Left kidney (tissue), 1 donor: ENCODE measurements at regions not wholly inside any gene's neighbourhood (a gene's known extent, or its start where the extent isn't known, plus 50 kb on each side); places are given as distances from the start of the nearest gene placed in this dataset.
"Not testable (repeated sequence)": the region's sequence is repeated elsewhere in the genome, so short reads cannot be mapped to it uniquely, and the experiment has no call there.

ENCODE experiments used
- DNase-seq: peaks from one replicate; pipeline ENCODE4 v3.0.0-alpha.2; 2013

DNA sequence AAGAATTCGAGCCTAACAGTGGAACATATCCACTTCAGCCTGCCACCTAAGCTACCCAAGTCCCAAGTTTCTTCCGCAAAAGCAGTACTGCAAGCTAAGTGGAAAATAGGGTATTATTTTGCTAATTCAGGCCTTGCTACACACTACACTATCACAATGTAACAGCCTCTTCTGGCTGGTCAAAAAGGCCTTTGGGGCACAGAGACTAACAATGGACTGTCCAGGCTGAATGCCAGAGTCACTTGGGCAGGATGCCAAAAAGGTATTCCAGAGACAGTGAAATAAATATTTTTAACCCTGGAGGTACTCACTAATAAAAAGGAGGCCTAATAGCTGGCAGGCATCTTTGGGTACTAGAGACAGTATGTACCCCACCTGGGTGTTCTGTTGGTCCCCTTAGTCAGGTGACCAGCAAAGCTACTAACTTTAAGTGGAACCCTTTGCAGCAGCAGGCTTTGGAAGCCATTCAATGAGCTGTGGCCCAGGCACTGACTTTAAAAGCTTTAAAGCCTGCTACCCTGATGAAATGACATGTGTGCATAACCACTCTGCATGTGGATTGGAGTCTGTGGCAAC is 692.1 kb downstream of the HTR1B start:
- DNase-seq = no peak

DNA sequence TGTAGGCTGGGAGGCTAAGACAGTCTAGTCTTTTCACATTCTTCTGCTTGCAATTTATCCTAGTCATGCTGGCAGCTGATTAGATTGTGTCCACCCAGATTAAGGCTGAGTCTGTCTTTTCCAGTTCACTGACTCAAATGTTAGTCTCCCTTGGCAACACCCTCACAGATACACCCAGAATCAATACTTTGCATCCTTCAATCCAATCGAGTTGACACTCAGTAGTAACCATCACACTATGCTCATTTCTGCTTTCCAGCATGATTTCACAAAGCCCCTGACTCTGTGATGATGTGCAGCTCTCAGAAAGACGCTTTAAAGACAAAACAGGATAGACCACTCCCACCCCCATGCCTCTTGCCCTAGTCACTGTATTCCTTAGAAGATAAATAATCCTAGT is 693.0 kb downstream of the HTR1B start:
- no peak for DNase-seq

DNA sequence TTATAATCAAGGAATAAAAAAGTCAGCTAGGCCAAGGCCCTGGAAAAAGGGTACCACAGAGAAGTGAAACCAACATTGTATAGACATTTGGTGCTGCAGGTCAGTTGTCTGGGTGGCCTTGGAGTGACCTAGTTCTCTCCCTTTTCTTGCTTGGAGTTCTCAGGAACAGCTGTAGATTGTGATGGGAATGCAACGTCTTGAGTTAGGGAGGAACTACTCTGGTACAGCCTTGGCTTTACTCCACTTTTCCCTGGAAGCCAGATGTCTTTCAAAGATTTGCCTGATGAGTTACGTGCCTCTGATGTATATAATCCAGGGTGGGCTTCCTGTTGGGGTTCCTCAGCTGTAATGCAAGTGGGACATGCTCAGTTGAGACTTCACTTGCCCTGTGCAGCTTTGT is 694.7 kb downstream of the HTR1B start:
- DNase-seq = no peak

DNA sequence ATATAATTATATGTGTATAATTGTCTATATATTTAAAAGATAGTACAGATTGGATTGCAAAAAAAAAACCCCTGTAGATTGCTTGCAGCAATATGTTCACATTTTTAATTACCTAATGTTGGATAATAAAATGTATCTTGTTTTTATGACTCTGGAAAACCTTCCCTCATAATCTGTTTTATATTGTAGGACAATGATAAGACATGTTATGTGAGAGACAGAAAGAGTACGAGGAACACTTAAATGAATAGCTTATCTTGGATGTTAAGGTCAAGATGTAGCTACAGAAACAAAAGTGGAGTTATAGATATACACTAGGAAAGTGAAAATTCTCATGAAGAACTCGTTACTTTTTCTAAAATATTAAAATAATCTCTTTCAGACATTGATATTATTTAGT is 691.6 kb upstream of the IMPG1 start:
- DNase-seq = no peak

DNA sequence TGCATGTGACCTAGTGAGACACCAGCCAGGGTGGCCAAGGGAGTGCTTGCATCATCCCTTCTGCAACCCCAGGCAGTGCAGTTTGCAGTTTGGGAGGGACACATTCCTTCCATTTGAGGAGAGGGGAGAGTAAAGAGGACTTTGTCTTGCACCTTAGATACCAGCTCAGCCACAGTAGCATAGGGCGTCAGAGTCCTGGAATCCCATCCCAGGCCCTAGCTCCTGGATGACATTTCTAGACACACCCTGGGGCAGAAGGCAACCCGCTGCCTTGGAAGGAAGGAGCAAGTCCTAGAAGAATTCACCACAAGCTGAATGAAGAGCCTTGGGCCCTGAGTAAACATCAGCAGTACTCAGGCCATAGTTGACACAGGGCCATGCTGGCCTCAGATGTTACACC is 680.4 kb upstream of the IMPG1 start:
- DNase-seq = no peak

DNA sequence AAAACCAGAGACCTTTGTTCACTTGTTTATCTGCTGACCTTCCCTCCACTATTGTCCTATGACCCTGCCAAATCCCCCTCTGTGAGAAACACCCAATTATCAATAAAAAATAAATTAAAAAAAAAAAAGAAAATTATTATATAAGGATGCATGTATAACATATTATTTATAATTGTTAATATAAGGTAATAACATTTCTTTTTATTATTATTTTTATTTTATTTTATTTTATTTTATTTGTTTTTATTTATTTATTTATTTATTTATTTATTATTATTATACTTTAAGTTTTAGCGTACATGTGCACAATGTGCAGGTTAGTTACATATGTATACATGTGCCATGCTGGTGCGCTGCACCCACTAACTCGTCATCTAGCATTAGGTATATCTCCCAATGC is 672.9 kb upstream of the IMPG1 start:
- DNase-seq = not testable (repeated sequence)

DNA sequence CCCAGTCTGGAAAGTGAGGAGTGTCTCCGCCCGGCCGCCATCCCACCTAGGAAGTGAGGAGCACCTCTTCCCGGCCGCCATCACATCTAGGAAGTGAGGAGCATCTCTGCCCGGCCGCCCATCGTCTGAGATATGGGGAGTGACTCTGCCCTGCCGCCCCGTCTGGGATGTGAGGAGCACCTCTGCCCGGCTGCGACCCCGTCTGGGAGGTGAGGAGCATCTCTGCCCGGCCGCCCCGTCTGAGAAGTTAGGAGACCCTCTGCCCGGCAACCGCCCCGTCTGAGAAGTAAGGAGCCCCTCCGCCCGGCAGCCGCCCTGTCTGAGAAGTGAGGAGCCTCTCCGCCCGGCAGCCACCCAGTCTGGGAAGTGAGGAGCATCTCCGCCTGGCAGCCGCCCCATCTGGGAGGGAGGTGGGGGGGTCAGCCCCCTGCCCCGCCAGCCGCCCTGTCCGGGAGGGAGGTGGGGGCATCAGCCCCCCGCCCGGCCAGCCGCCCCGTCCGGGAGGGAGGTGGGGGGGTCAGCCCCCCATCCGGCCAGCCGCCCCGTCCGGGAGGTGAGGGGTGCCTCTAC is 671.8 kb upstream of the IMPG1 start:
- DNase-seq = not testable (repeated sequence)

DNA sequence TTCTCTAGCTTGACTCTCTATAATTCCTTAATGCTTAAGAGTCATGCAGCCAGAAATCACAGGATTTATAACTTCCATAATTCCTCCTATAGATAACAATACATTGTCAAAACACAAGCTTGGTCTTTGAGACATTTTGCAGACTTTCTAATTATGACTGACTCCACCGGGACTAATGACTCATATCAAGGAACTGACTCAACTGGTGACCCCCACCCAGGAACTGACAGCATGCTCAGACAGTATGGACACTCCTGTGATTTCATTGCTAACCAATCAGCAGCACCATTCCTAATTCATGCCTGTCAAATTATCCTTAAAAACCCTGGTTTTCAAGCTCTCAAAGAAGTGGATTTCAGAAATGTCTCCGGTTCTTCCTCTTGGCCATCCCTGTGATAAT is 670.5 kb upstream of the IMPG1 start:
- DNase-seq = no peak

DNA sequence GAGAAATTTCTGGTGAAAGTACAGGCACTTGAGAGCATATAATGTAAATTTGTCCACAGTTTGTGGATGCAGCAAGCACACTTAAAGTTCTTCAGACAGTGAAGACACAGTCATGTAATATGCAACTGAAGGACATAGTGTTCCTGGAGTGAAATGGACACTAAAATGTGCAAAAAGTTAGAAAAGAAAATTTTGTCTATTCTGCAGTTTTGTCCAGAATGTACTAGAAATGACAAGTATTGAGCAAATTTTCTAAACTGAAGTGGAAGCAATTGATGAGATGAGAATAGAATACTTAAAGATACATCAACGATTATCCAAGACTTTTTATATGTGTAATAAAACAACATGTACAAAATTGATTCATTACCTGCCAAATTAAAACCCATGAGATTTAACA is 647.0 kb upstream of the IMPG1 start:
- DNase-seq = no peak

DNA sequence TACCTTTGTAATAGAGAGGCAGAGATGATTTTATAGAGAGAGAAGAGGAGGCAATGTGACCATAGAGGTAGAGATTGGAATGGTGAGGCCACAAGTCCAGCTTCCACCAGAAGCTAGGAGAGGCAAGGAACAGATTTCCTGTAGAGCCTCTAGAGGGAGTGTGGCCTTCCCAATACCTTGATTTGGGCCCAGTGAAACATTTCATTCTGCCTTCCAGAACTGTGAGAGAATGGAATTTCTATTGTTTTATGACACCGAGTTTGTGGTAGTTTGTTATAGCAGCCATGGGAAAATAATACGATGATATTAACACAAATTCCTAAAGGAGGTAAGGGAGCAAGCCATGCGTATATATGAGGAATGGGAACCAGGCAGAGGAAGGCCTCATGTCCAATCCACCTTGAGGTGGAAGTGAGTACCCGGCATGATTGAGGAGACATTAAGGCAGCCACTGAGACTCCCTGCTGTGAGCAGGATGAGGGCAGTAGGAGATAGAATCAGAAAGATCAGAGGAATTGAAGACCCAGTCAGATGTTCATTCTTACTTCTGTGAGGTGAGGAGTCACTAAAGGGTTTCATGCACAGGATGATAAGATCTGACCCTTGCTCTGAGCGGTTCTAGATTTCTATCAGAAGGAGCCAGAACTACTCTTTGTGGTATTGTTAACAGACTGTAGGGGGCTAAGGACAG is 636.3 kb upstream of the IMPG1 start:
- no peak for DNase-seq

DNA sequence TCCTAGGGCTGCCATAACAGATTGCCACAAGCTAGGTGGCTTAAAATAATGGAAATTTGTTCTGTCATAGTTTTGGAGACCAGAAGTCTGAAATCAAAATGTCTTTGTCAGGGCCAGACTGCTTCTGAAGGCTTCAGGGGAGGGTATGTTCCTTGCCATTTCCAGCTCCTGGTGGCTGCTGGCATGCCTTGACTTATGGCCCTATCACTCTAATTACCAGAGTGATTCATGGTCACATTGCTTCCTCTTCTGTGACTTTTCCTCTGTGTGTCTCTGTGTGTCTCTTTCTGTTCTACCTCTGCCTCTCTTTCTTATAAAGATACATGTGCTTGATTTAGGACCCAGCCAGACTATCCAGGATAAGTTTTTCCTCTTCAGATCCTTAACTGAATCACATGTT is 635.2 kb upstream of the IMPG1 start:
- no peak for DNase-seq

DNA sequence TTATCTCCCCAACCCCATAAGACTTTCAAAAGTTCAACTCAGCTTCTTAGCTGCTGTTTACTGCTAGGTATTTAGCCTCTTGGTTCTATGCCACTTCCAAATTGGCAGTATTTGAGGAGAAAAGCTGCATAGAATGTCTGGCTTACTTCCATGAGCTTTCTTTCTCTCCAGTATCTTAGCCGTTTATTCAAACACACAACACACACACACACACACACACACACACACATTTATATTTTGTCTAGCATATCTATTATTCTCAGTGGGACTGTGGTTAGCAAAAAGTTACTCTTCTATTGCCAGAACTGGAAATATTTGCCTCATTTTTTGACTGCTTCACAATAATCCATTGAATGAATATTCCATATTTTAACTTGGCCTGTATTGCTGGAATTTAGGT is 634.2 kb upstream of the IMPG1 start:
- no peak for DNase-seq

DNA sequence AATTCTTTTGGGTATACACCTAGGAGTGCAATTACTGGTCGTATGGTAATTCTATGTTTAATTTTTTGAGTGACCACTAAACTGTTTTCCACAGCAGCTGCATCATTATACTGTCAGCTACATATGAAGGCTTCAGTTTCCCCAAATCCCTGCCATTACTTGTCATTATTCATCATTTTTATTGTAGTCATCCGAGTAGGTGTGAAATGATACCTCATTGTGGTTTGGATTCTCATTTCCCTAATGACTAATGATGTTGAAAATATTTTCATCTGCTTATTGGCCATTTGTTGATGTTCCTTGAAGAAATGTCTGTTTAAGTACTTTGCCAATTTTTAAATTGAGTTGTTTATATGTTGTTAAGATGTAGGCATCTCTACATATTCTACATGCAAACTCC is 633.6 kb upstream of the IMPG1 start:
- DNase-seq = no peak

DNA sequence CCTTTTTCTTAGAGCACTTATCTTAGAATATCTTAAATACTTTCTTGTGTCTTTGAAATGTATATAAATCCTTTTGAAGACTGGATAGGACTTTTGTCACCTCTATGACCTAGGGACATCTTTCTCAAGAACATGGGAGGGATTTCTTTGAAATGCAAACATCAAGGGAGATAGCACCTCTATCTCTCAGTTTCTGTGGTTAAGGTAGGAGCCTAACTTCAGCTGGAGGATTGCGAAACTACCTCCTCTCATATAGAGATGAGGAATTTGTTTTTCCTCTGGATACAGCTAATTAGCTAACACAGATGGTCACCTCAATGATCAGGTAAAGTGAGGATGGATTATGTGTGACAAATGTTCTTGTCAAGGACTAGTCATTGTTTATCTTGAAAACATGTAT is 631.3 kb upstream of the IMPG1 start:
- no peak for DNase-seq

DNA sequence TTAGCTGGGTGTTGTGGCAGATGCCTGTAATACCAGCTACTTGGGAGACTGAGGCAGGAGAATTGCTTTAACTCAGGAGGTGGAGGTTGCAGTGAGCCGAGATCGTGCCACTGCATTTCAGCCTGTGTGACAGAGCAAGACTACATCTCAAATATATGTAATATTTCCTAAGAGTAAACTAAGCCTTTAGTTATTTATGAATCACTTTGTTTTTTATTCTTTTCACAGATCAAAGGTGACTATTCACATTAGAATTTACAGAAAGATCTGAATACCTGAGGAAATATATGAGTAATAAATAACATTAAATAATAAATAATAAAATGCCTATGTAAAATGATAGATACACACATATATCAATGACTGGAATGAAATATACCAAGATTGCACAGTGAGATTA is 630.8 kb upstream of the IMPG1 start:
- no peak for DNase-seq

DNA sequence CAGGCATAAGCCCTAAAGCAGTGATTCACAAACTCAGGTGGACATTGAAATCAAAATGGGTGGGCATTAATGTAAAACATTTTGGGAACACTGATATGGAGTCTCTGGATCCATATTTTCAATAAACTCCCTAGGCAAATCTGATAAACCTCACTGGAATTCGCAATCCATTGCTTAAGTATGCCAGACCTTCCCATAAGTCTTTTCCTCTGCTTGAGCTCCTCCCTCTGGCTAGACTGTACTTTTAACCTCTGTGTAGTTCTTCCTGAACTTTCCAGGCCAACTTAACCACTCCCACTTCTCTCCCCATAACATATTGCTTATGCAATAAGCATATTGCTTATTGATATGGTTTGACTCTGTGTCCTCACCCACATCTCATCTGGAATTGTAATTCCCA is 629.7 kb upstream of the IMPG1 start:
- DNase-seq = no peak

DNA sequence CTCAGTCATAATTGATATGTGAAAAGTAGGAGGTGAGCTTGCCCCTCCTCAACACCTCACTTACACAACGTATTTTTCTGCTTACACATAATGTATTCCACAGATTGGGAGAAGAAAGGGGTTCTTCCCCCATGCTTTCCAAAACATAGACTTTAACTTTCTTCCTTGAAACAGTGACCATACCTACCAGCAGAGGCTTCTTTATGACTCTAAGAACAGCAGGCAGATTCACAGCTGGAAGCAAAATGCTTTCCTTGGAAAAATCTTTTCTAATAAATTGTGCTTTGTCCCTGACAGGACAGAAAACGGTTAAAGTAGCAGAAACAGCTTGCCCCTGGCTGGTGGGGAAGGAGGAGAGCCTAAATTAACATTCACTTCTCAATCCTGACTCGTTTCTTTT is 629.1 kb upstream of the IMPG1 start:
- DNase-seq = peak; percentile 6

DNA sequence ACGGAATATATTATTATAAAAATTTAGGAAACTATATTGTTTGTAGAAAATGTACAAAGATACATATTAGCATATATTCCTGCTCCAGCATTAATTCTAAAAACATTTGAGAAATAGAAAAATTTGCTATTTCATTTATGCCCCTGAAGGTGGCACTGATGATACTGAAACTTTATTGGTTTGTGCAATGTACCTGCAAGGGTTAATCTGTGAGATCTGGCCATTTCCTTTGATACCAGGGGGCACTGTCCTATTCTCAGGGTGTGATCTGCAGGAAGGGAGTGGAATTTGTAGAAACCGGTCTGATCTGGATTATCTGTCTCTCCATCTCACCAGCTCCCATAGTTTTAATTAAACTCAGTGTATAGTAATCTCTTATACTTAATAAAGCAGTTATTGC is 625.1 kb upstream of the IMPG1 start:
- no peak for DNase-seq

DNA sequence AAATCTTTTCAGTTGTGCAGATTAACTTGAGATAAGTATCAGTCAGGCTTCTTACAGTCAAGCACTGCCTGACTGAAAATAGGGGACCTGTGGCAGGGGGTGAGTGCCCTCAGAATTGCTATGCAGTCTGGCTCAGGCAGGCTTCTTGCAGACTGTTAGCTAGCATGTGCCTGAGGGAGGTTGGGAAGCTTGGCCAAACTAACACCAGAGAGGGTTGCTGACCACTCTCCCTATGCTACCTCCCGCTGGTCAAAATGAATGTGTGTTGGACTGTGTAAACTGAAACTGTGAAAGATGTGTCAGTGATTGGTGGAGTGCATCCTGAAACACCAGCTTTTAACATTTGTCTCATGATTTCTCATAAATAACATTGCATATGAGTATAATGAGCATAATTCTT is 622.3 kb upstream of the IMPG1 start:
- DNase-seq = no peak

DNA sequence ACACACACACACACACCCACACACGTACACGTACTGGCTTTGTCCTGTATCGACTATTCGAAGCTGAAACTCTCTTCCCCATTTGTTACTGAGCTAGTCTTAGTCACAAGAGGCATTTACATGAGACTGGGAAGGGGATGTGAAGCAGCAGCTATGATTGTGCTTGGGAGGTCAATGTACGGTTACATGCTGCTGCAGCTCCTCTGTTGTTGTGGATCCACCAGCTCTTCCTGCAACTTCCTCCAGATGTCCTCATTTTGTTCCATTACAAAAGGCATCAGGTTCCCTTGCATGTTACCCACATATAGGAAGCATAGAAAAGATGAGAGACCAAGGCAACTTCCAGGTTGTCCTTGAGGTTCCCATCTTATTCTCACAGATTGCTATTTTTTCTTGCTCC is 612.4 kb upstream of the IMPG1 start:
- DNase-seq = no peak

DNA sequence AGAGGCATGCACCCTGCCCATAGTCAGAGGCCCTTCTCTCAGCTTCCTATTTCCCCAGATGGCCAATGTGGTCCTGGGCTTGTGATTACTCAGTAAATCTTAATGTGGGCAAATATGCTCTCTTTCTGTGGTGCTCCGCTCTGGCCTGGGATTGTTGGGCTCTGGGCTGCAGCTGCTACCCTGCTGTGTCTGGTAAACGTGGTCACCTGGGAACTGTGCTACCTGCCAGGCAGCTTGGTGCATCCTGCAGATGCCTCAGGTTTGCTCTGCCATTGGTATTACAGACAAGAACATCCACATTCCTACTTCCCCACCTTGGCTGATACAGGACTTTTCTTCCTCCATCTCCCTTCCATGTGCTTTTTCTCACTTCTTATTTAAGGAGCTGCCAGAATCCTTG is 611.5 kb upstream of the IMPG1 start:
- DNase-seq = no peak

DNA sequence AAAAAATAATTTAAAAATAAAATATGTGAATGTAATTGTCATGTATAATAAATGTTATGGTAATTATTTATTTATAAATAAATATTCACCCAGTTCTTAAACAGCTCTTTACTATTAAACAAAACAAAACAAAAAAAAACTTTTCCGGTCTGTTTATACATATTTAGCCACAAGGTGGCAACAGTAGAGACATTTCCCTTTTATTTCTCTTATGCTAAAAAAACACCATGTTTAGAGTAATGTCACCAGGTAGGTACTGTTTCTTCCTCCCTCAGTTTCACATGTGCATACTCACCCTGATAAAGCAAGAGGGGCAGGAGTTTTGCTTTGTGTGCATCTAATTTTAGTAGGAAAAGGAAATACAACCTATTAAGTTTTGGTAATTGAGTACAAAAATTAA is 610.4 kb upstream of the IMPG1 start:
- DNase-seq = no peak

DNA sequence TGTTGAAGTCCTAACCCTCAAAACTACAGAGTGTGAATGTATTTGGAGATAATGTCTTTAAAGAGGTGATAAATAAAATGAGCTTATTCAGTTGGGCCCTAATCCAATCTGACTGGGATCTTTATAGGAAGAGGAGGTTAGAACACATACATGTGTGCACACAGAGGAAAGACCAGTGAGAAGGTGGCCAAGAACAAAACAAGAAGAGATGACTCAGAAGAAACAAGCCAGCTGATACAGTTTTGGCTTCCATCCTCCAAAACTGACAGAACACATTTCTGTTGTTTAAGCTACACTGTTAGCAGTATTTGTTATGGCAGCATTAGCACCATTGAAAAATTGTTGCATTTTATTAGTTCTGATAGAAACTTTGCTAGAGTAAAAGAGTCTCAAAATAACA is 609.3 kb upstream of the IMPG1 start:
- no peak for DNase-seq

DNA sequence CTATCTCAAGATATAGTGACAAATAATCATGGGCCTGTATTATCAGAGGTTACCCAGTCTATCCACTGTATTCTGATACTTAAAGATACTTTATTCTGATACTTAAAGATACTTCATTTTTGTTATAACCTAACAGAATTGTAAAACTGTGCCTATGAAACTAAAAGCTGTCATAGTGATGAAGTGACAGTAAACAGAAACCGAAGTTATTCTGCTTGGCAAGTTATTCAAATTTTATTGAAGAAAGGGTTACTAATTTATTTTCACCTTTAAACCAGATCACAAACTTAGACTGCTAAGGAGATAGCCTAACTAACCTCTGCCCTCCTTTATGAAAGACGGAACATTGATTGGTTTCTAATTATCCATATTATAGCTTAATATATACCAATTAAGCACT is 604.6 kb upstream of the IMPG1 start:
- DNase-seq = no peak
